DMS53 treated with DMSO at 0.1 percent for 48 hours (cell line): ENCODE measurements at regions not wholly inside any gene's neighbourhood (a gene's known extent, or its start where the extent isn't known, plus 50 kb on each side); places are given as distances from the start of the nearest gene placed in this dataset.
"Not testable (repeated sequence)": the region's sequence is repeated elsewhere in the genome, so short reads cannot be mapped to it uniquely, and the experiment has no call there.

Source experiments
- DNase-seq: peaks from one replicate; lab custom pipeline; 2025; ENCODE audit not compliant: unreplicated experiment; lab: John Stamatoyannopoulos, UW

DNA sequence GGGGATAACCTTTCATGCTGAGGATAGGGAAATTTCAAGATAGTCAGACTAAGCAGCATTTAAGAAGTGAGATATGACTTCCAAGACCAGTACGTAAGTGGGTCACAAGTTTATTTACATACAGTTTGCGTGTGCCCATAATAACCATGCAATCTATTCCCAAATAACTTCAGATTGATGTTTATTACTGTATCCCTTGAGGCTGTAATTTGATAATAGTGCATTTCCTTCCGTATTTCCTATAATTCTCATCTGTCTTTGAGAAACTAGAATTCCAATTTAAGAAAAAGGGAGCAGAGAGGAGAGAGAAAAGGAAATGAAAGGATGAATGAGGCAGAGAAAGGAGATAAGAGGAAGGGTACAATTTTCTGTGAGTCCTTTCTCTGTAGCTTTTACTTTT is 1073.1 kb downstream of the EPHA3 start:
- DNase-seq = no peak

DNA sequence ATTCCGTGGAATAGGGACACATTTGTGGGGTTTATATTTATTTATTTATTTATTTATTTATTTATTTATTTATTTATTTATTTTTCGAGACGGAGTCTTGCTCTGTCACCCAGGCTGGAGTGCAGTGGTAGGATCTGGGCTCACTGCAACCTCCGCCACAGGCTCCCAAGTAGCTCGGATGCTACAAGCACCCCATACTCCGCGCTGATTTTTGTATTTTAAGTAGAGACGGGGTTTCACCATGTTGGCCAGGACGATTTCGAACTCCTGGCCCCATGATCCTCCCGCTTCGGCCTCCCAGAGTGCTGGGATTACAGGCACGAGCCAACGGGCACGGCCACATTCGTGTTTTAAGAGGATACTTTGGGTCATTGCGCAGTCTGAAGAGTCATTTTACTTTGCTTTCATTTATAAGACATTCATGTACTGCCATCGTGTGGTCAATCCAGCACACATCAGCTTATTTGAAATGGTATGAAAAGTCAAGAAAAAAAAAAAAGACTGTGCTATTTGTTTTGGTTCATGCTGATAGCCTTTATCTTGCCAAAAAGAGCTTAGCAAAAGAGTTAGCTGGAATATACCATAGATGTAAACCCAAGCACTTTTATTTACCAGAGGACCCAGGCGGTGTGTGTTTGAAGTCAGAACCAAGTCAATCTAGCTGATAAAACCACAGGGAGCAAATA is 1075.0 kb downstream of the EPHA3 start:
- not testable (repeated sequence) for DNase-seq

DNA sequence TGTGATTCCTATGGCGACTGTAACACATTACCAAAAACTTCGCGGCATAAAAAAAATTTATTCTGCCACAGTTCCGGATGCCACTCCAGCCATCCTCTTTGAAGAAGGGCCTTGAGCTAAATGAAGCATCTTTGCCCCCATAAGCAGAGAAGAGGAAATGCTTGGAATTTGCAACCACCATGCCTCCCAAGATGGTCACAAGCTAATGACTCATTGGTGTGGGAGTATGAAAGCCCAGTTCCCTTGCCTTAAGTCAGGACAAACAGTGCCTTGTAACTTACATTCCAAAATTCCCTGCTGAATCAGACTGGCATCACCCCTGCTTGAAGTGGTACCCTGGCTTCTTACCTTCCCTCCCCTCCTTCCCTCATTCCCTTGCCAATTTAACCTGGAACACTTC is 1077.4 kb downstream of the EPHA3 start:
- DNase-seq = no peak

DNA sequence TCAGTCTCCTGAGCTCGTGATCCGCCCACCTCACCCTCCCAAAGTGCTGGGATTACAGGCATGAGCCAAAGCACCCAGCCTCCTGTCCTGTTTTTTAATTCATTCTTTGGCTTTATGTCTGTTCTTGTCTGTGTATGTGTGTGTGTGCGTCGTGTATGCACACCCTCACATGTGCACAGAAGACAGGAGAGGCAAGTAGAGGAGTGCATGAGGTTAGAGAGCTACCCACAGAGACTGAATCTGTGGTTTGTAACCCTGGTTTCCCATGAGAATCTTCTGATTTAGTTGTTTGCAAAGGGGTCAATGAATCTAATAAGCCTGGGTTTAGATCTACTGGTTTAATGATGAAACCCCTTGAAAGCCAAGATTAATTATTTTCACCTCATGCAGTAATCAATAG is 1090.0 kb downstream of the EPHA3 start:
- not testable (repeated sequence) for DNase-seq

DNA sequence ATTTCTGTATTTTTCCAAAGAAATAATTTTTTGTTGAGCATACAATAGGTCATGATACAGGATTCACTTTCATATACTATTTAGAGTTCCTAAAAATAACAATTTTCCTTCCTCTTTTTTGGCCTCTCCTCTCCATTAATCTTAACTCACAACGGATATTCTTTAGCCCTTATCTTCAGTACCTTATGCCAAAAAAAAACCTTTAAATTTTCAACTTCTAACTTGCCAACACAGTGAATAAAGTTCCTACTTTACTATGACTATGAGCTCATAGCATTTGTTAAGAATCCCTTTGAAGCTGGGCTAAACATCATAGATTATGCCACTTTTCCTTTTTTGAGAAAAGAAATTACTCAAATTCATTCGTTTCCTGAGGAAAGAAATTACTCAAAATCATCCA is 1095.5 kb downstream of the EPHA3 start:
- not testable (repeated sequence) for DNase-seq

DNA sequence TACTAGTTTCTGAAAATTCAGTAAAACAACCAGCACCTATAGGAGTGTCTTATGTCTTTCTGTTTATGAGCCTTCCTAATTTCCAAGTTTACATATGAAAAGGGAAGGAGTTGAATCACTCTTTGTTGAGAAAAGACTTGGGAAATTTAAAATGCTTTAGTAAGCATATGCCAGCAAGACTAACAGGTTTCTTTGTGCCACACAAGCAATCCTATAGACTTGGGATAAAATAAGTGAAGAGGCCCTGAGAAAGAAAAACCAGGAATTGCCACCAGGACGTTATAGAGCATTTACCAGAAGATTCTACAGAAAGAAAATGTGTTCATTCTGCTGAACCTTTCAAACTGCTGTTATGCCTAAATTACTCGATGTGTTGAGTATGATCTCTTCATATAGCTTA is 1099.1 kb downstream of the EPHA3 start:
- DNase-seq = not testable (repeated sequence)

DNA sequence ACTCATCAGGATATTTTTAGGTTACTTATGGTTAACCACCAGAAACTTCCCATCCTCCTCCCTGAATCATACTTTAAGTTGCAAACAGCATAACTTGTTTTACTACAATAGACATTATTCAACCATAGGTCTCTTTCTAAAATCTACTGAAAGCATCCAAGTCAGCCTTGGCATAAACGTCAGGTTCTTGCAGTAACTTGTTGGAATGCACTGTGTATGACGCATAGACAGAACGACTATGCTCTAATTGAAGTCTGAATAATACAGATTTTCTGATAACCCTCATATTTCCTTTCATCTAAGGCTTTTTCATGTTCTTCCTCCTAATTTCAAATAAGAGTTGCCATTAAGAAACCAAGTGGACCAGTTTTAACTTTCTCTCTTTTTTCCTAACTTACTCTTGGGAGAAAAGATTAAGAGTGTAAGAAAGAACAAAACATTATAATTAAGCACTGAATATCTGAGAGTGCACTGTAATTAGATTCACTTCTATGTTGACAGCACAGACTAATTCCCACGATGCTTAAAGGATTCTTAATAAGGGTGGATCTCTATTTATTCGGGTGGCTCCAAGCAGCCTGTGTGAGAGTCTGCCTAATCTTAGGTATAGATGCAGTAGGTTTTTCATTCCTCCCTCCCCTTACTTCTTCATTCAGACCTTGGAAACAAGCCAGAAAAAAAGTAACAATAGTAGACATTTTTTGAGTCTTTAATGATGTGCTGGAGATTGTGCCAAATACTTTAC is 1100.1 kb downstream of the EPHA3 start:
- not testable (repeated sequence) for DNase-seq

DNA sequence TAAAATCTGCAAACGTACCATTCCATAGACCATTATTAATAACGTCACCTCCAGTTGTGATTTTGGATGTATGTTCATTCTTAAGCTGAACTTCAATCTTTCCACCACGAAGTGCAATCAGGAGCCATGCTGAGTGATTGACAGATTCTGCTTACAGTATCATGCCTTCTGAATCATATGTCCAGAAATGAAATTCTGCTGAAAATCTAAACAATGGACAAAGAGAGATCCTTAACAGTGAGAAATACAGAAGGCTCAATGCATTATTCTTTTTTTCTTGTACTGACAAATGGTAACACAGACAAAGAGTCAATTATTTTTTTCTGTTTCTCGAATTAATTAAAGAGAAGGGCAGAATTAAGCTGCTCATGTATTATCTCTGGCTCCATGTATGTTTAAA is 1114.5 kb downstream of the EPHA3 start:
- no peak for DNase-seq

DNA sequence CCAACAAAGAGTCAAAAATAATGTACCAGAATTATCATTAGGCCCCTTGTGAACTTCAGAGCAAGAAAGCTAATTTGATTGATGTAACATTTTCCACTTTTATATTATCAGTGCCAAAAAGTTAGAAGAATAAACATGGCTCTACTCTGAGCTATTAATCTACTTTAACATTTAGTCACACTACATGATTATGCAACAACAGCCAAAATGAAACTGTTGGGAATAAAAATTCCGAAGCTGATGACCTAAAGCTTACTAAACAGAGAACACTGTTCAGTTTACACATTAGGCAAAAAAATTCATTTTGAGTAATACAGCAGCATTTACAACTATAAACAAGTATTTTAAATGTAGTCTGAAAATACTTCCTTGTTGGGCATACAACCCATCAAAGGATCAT is 1134.1 kb downstream of the EPHA3 start:
- DNase-seq = no peak

DNA sequence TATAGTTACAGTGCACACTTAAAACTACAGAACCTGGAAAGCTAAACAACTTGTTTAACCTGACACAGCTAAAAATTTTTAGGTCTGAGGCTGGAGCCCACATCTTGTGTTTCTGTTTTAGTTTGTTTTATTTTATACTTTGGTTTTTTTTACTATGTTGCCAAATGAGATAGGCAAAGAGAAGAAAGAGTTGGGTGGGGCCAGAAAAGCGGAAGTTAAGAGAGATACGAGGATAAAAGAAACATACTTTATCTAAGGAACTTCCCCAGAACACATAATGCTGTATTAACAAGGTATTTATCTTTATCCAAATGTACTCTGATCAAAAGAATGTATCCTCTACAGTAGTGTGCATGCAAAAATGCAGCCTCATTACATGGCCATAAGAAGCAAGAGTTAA is 1145.7 kb downstream of the EPHA3 start:
- no peak for DNase-seq

DNA sequence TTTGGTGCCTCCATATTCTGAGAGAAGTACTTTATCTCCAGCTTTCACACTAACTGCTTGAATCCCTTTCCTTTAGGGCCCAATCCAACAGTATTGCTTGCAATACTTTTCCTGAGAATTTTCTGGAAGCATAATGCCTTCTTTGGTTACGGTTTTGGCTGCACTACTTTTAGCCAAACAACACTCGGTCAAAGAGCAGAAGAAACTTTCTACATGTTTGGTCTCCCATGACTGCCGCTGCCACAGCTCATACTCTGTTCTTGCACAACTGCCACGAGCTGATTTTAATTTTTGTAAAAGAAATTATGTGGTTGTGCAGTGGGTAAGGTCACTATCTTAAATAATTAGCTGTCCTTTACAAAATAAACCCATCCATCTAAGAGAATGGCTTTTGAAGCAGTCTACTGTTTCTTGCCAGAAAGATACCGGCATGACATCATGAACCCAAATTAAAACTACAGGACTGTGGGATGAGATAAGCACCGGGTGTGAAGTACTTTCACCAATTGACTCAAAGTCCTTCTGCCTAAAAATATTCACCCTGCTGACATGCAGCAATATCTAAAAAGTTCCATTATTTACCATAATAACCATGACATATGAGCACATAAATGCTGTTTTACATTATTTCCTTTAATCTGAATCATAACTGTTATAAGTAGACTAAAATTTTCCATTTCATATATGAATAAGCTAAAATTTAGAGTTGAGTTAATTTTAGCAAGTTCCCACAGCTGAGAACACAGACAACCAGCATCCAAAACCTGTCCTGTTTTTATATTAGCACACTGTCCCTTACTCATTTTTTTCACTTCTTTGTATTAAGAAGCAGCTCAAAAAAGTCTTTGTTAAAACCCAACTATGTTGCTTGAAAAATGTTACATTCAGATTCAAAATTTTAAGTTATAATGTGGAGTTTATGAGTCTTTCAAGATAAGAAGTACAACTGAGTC is 1154.3 kb downstream of the EPHA3 start:
- DNase-seq = no peak
